ENCODE measurements at regions not wholly inside any gene's neighbourhood (a gene's known extent, or its start where the extent isn't known, plus 50 kb on each side); places are given as distances from the start of the nearest gene placed in this dataset.

GRCh38 chr3:165404357-165405027 lies 208.3 kb upstream of the SLITRK3 start:
- no TSS peak for BruUV-seq (replicated peaks)
- no peak overlapping the region for H4K8ac ChIP-seq (ENCODE audit: low read depth in 2 of 2, low read length in 2 of 2)

More at GRCh38 chr3:165404357-165405027, 208.3 kb upstream of the SLITRK3 start:
- H3K4me2 ChIP-seq (ENCODE audit: low read depth, low read length), result no peak overlapping the region
- no peaks in the 10 kb centered on the region for H4K20me1 ChIP-seq (ENCODE audit: insufficient read depth, low read length)
- no peak overlapping the region for H3K4me3 ChIP-seq (ENCODE audit: insufficient read depth, low read depth, low read length)
- no peak overlapping the region for H3K23ac ChIP-seq (ENCODE audit: low read depth, low read length)
- in situ Hi-C loops (cut with MboI; ENCODE audit: low sequenced_read_pairs) (no loop called here), dilution Hi-C loops (cut with HindIII; ENCODE audit: low sequenced_read_pairs, unreplicated experiment) (no loop called here), intact Hi-C loops (cut with micrococcal nuclease) (no loop called here)
- ChIA-PET POLR2A (ENCODE audit: unreplicated experiment) (no interaction called here), CTCF (no interaction called here)
- H3K79me1 ChIP-seq (ENCODE audit: low read depth in 1 of 2, low read length in 2 of 2), result no peaks in the 10 kb centered on the region
- H4K91ac ChIP-seq (ENCODE audit: insufficient read depth, low read depth, low read length), result no peak overlapping the region
- H2BK120ac ChIP-seq (ENCODE audit: low read depth, low read length), result no peak overlapping the region
- no peak overlapping the region for H2BK5ac ChIP-seq (ENCODE audit: low read depth, low read length, poor library complexity, severe bottlenecking)
- no peak overlapping the region for H3K56ac ChIP-seq (ENCODE audit: extremely low read depth, insufficient read depth, low read length)
- H3K18ac ChIP-seq (ENCODE audit: low read depth, low read length), result no peak overlapping the region
- H2BK20ac ChIP-seq (ENCODE audit: low read depth, low read length), result no peak overlapping the region
- ATAC-seq (ENCODE audit: low read depth), result no peak
- H2AK5ac ChIP-seq (ENCODE audit: low read depth, low read length), result no peak overlapping the region
- DNase-seq, result no peak
- H3K4ac ChIP-seq (ENCODE audit: low read depth, low read length), result no peak overlapping the region
- H3K36me3 ChIP-seq (ENCODE audit: control insufficient read depth, insufficient read depth, low read length), result no peaks in the 10 kb centered on the region
- no peak for TF ChIP-seq RCOR1 (IDR thresholded peaks at IDR 0.05; ENCODE audit: insufficient replicate concordance, low read length)
- TF ChIP-seq SMC3 (IDR thresholded peaks at IDR 0.05; ENCODE audit: low read depth, low read length), result no peak
- TF ChIP-seq FOS (IDR thresholded peaks at IDR 0.05; ENCODE audit: low read depth, low read length), result no peak
- TF ChIP-seq BHLHE40 (IDR thresholded peaks at IDR 0.05; ENCODE audit: low read depth, low read length), result no peak
- no peak for TF ChIP-seq POLR2A (IDR thresholded peaks at IDR 0.05; ENCODE audit: low read depth, low read length)
- no peak for TF ChIP-seq USF2 (IDR thresholded peaks at IDR 0.05; ENCODE audit: low read depth, low read length)
- no peak for TF ChIP-seq CTCF (conservative IDR thresholded peaks at IDR 0.05; ENCODE audit: low read depth, low read length)
- TF ChIP-seq MAFK (IDR thresholded peaks at IDR 0.05; ENCODE audit: low read depth, low read length), result no peak
- TF ChIP-seq, protein P1, sequence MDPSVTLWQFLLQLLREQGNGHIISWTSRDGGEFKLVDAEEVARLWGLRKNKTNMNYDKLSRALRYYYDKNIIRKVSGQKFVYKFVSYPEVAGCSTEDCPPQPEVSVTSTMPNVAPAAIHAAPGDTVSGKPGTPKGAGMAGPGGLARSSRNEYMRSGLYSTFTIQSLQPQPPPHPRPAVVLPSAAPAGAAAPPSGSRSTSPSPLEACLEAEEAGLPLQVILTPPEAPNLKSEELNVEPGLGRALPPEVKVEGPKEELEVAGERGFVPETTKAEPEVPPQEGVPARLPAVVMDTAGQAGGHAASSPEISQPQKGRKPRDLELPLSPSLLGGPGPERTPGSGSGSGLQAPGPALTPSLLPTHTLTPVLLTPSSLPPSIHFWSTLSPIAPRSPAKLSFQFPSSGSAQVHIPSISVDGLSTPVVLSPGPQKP (IDR thresholded peaks at IDR 0.05; ENCODE audit: borderline replicate concordance, low read depth, low read length), result no peak
- TF ChIP-seq RFX5 (IDR thresholded peaks at IDR 0.05; ENCODE audit: low read depth, low read length), result no peak
- TF ChIP-seq MAZ (IDR thresholded peaks at IDR 0.05; ENCODE audit: borderline replicate concordance, low read depth, low read length), result no peak
- no peak for TF ChIP-seq CHD1 (IDR thresholded peaks at IDR 0.05; ENCODE audit: low read depth, low read length)
- TF ChIP-seq CEBPB (IDR thresholded peaks at IDR 0.05; ENCODE audit: low read depth, low read length), result no peak
- H3K9me3 ChIP-seq (ENCODE audit: control insufficient read depth, insufficient read depth, low read length), result peaks cover 5% of the 10 kb centered on the region
- no peak overlapping the region for H2BK15ac ChIP-seq (ENCODE audit: low read depth, low read length)
- no CpG with 5 or more reads among the region's 4 CpGs for WGBS, 2 experiments (ENCODE audit: extremely low coverage in 2 of 2, insufficient read length in 1 of 2)
- no peaks in the 10 kb centered on the region for H3K9me1 ChIP-seq (ENCODE audit: insufficient read depth, low read length)
- H2AK9ac ChIP-seq (replicated peaks; ENCODE audit: low read depth, low read length, poor library complexity), result no peak overlapping the region
- H3K4me1 ChIP-seq (ENCODE audit: control insufficient read depth, insufficient read depth, low read length), result no peaks in the 10 kb centered on the region
- no peak overlapping the region for H3K9ac ChIP-seq (ENCODE audit: low read depth, low read length)
- H4K5ac ChIP-seq (ENCODE audit: low read depth, low read length), result no peak overlapping the region
- H3K14ac ChIP-seq (replicated peaks; ENCODE audit: low read depth, low read length), result no peak overlapping the region
- no peak overlapping the region for H3K27ac ChIP-seq (ENCODE audit: insufficient read depth, low read length)
- H2AFZ ChIP-seq (replicated peaks; ENCODE audit: low read length, poor library complexity), result no peak overlapping the region
- H3K27me3 ChIP-seq (ENCODE audit: control insufficient read depth, insufficient read depth, low read length), result no peaks in the 10 kb centered on the region

All from IMR-90 (cell line).